CD14-positive monocyte (primary cell): ENCODE measurements at regions not wholly inside any gene's neighbourhood (a gene's known extent, or its start where the extent isn't known, plus 50 kb on each side); places are given as distances from the start of the nearest gene placed in this dataset.

Experiments
- DNase-seq, 3 donors: peaks; one replicate each; pipeline ENCODE4 v3.0.0-alpha.2; 2011 to 2022
- H2AFZ ChIP-seq: 2 replicates; pipeline ENCODE4 v1.6.0; 2012; ENCODE audit warnings: mild to moderate bottlenecking, low read depth, low read length, inconsistent platforms; ENCODE audit not compliant: insufficient read depth, poor library complexity, severe bottlenecking
- H3K27ac ChIP-seq, 2 donors: 1 replicate in 1 of 2; 2 replicates in 1 of 2; pipeline ENCODE4 v1.5.1; 2012 to 2013; ENCODE audit warnings: low read length in 2 of 2, control low read depth in 1 of 2, inconsistent platforms in 1 of 2, low read depth in 1 of 2, mild to moderate bottlenecking in 1 of 2
- H3K27me3 ChIP-seq, 2 donors: one replicate each; pipeline versions ENCODE4 v1.6.0 to v1.6.1; 2011 to 2013; ENCODE audit warnings: low read length in 2 of 2; ENCODE audit not compliant: control insufficient read depth in 2 of 2, insufficient read depth in 2 of 2
- H3K36me3 ChIP-seq, 2 donors: replicated peaks in 1 of 2; 1 replicate in 1 of 2; 2 replicates in 1 of 2; pipeline versions ENCODE4 v1.5.1 to v1.6.1; 2012 to 2013; ENCODE audit warnings: low read length in 2 of 2, control low read depth in 1 of 2, inconsistent platforms in 1 of 2, mild to moderate bottlenecking in 1 of 2; ENCODE audit not compliant: insufficient read depth in 2 of 2, control insufficient read depth in 1 of 2
- H3K4me1 ChIP-seq, 2 donors: 1 replicate in 1 of 2; 2 replicates in 1 of 2; pipeline versions ENCODE4 v1.5.1 to v1.6.1; 2012 to 2013; ENCODE audit warnings: low read length in 2 of 2, control low read depth in 1 of 2, inconsistent platforms in 1 of 2, mild to moderate bottlenecking in 1 of 2, moderate library complexity in 1 of 2; ENCODE audit not compliant: insufficient read depth in 2 of 2, control insufficient read depth in 1 of 2
- H3K4me2 ChIP-seq: replicated peaks from 2 replicates; pipeline ENCODE3; 2012; ENCODE audit warnings: low read length, moderate library complexity, mild to moderate bottlenecking; ENCODE audit not compliant: poor library complexity, severe bottlenecking; ENCODE audit errors: extremely low read depth
- H3K4me3 ChIP-seq, 3 experiments: fragments of 200-600 bp in 1 of 3; sonication (generic) in 1 of 3; replicated peaks in 1 of 3; 1 replicate in 2 of 3; 2 replicates in 1 of 3; pipeline ENCODE4 v1.5.1; 2011 to 2013; ENCODE audit warnings: low read length in 3 of 3, mild to moderate bottlenecking in 3 of 3, control low read depth in 2 of 3, low read depth in 2 of 3, inconsistent platforms in 1 of 3, moderate library complexity in 1 of 3
- H3K79me2 ChIP-seq: 2 replicates; pipeline ENCODE4 v1.6.0; 2012; ENCODE audit warnings: mild to moderate bottlenecking, control low read depth, inconsistent platforms, low read length, moderate library complexity; ENCODE audit not compliant: insufficient read depth
- H3K9ac ChIP-seq: 2 replicates; pipeline ENCODE4 v1.6.0; 2017; ENCODE audit warnings: low read length, mild to moderate bottlenecking; ENCODE audit not compliant: insufficient read depth, poor library complexity, severe bottlenecking
- H3K9me3 ChIP-seq, 2 donors: replicated peaks in 1 of 2; 1 replicate in 1 of 2; 2 replicates in 1 of 2; pipeline versions ENCODE4 v1.5.1 to v1.6.1; 2012 to 2013; ENCODE audit warnings: low read length in 2 of 2, control low read depth in 1 of 2; ENCODE audit not compliant: control insufficient read depth in 1 of 2, insufficient read depth in 1 of 2
- H4K20me1 ChIP-seq: 2 replicates; pipeline ENCODE4 v1.6.0; 2012; ENCODE audit warnings: mild to moderate bottlenecking, low read length, control low read depth, moderate library complexity; ENCODE audit not compliant: insufficient read depth
- H3K27ac Mint-ChIP-seq, 7 donors: one replicate each; pipeline ENCODE4 v1.8.0; 2020; ENCODE audit warnings: mild to moderate bottlenecking in 7 of 7, mixed read lengths in 7 of 7, moderate library complexity in 6 of 7, inconsistent platforms in 2 of 7
- H3K27me3 Mint-ChIP-seq, 3 donors: one replicate each; pipeline ENCODE4 v1.8.0; 2021 to 2022; ENCODE audit warnings: low read depth in 3 of 3, mild to moderate bottlenecking in 3 of 3, mixed read lengths in 3 of 3, moderate library complexity in 3 of 3, inconsistent platforms in 1 of 3
- H3K36me3 Mint-ChIP-seq, 2 donors: one replicate each; pipeline ENCODE4 v1.8.0; 2020; ENCODE audit warnings: mixed read lengths in 2 of 2, inconsistent platforms in 1 of 2, mild to moderate bottlenecking in 1 of 2
- H3K4me1 Mint-ChIP-seq: one replicate; pipeline ENCODE4 v1.8.0; 2020; ENCODE audit warnings: mild to moderate bottlenecking, mixed read lengths
- H3K4me3 Mint-ChIP-seq, 2 donors: one replicate each; pipeline ENCODE4 v1.8.0; 2020; ENCODE audit warnings: mild to moderate bottlenecking in 2 of 2, mixed read lengths in 2 of 2, moderate library complexity in 1 of 2
- H3K9me3 Mint-ChIP-seq, 7 donors: one replicate each; pipeline ENCODE4 v1.8.0; 2020 to 2022; ENCODE audit warnings: mixed read lengths in 7 of 7, mild to moderate bottlenecking in 6 of 7, moderate library complexity in 6 of 7, inconsistent platforms in 2 of 7
- CTCF ChIP-seq: fragments of 200-600 bp; IDR thresholded peaks from one replicate; pipeline ENCODE4 v1.8.0; 2022; ENCODE audit warnings: antibody characterized with exemption, mild to moderate bottlenecking
- WGBS: methylation state at CpG from one replicate; pipeline ENCODE4 v1.1.5; 2013; ENCODE audit warnings: missing lambda C conversion rate; ENCODE audit not compliant: insufficient coverage; 5-methylcytosine and 5-hydroxymethylcytosine counted together
- intact Hi-C, 2 donors: fragments of 100-400 bp; cut with micrococcal nuclease; formaldehyde crosslinking; loops; one replicate each; pipeline versions ENCODE4 v1.15.0 to v1.15.1; 2023

GRCh38 chr11:134670247-134670782, 258.3 kb upstream of the B3GAT1 start:
- no peak overlapping the region for H3K4me3 Mint-ChIP-seq
- no peak for DNase-seq
- no peaks in the 10 kb centered on the region for H3K36me3 Mint-ChIP-seq
- H3K4me1 Mint-ChIP-seq: no peaks in the 10 kb centered on the region
- Histone ChIP-seq H3K79me2 (no peaks in the 10 kb centered on the region), H3K9me3 (no peaks in the 10 kb centered on the region), H3K4me3 (no peak overlapping the region), H4K20me1 (no peaks in the 10 kb centered on the region), H3K27ac (no peak overlapping the region), H3K4me2 (no peak overlapping the region), H2AFZ (no peak overlapping the region), H3K4me1 (no peaks in the 10 kb centered on the region), H3K27me3 (no peaks in the 10 kb centered on the region), H3K36me3 (no peaks in the 10 kb centered on the region), H3K9ac (no peak overlapping the region)
- peaks cover 0 to 6% (median 2%) of the 10 kb centered on the region in 7 donors for H3K9me3 Mint-ChIP-seq
- WGBS: 84% methylated on average over 5 of the region's 6 CpGs
- TF ChIP-seq CTCF: no peak
- H3K27me3 Mint-ChIP-seq: peaks cover 0 to 8% (median 4%) of the 10 kb centered on the region in 3 donors
- peak overlapping the region in 1 of 7 donors; percentile 8 for H3K27ac Mint-ChIP-seq
- intact Hi-C loops: no loop called here

GRCh38 chr11:134669796-134670195, 257.8 kb upstream of the B3GAT1 start:
- no peak for DNase-seq
- TF ChIP-seq CTCF: no peak

More at GRCh38 chr11:134669796-134670195, 257.8 kb upstream of the B3GAT1 start:
- H3K9me3 ChIP-seq: no peaks in the 10 kb centered on the region
- no peak overlapping the region for H3K27ac ChIP-seq
- no peak overlapping the region for H2AFZ ChIP-seq
- H3K4me1 ChIP-seq: no peaks in the 10 kb centered on the region
- no peaks in the 10 kb centered on the region for H3K36me3 Mint-ChIP-seq
- H3K27me3 Mint-ChIP-seq: peaks cover 2 to 8% (median 4%) of the 10 kb centered on the region in 3 donors
- H3K36me3 ChIP-seq: no peaks in the 10 kb centered on the region
- H4K20me1 ChIP-seq: no peaks in the 10 kb centered on the region
- H3K4me2 ChIP-seq: no peak overlapping the region
- no peak overlapping the region for H3K27ac Mint-ChIP-seq
- no peak overlapping the region for H3K4me3 ChIP-seq
- no peaks in the 10 kb centered on the region for H3K27me3 ChIP-seq
- H3K4me1 Mint-ChIP-seq: no peaks in the 10 kb centered on the region
- H3K9me3 Mint-ChIP-seq: peaks cover 0 to 8% (median 3%) of the 10 kb centered on the region in 7 donors
- H3K9ac ChIP-seq: no peak overlapping the region
- intact Hi-C loops: no loop called here
- H3K79me2 ChIP-seq: no peaks in the 10 kb centered on the region
- H3K4me3 Mint-ChIP-seq: no peak overlapping the region
- 90% methylated on average over 3 of the region's 5 CpGs for WGBS
